ENCODE measurements at regions not wholly inside any gene's neighbourhood (a gene's known extent, or its start where the extent isn't known, plus 50 kb on each side); places are given as distances from the start of the nearest gene placed in this dataset.

DNA sequence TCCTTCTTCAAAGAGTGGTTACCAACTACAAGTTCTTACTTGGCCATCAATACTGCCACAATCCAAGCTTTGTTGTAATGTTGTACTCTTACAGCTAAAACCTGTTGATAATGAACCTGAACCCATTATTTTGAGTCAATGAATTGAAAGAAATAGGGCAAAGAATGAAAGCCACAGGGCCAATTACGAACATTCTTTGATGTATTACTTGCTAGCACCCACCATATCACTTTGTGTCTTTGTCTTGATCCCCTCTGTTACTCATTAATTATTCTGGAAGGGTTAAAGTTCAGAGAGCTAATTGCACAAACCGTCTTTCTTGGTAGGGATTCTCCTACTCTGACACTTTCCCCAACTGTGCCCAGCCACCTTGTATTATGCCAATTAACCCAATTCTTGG is 53.2 kb upstream of the TFEC start:
- no peak overlapping the region for H3K4me3 Mint-ChIP-seq
- no peaks in the 10 kb centered on the region for H3K36me3 Mint-ChIP-seq (ENCODE audit: low read depth)
- no peak overlapping the region for H3K27ac Mint-ChIP-seq
- H3K27me3 Mint-ChIP-seq = no peaks in the 10 kb centered on the region
- H3K4me1 Mint-ChIP-seq (ENCODE audit: low read depth) = no peaks in the 10 kb centered on the region
- no peak for DNase-seq
- no peaks in the 10 kb centered on the region for H3K9me3 Mint-ChIP-seq

DNA sequence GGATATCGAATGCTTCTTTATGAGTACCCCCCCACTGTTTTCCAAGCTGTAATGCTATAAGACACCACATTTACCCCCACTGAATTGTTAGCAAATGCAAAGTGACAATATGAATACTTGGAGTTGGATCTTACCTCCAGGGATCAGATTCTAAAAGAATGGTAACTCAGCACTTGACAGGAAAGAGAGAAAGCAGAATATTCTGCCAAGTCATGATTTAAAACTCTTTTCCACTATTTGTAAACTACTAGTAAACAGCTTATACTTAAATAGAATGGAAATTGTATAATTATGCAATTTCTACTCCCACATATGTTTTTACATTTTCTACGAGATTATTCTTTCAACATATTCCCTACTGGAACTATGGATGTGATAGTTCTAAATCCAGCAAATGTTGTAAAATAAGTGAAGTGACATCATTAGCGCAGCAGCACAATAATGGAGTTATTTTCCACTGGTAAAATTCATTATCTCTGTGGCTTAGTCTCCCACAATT is 56.0 kb upstream of the TFEC start:
- DNase-seq = no peak
- Mint-ChIP-seq H3K36me3 (ENCODE audit: low read depth) (no peaks in the 10 kb centered on the region), H3K4me3 (no peak overlapping the region), H3K9me3 (no peaks in the 10 kb centered on the region), H3K27ac (no peak overlapping the region), H3K27me3 (no peaks in the 10 kb centered on the region), H3K4me1 (ENCODE audit: low read depth) (no peaks in the 10 kb centered on the region)

DNA sequence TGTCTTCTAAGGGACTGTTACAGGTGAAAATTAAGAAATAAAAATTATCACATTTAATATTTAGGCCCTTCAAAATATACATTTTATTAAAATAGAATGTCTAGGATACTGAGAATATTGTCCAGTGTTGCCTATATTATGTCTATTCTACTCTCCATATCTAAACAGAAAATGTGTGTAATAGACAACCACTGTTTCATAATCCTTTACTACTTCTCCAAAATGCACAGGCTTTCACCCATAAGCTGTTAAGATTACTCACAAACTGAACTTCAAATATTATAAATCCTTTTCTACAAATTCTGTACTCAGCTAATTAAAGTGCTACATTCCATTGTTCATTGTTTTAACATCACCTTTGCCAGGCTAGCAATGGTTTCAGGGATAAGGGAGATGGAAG is 56.7 kb upstream of the TFEC start:
- Mint-ChIP-seq H3K27ac (no peak overlapping the region), H3K9me3 (no peaks in the 10 kb centered on the region), H3K4me3 (no peak overlapping the region)

DNA sequence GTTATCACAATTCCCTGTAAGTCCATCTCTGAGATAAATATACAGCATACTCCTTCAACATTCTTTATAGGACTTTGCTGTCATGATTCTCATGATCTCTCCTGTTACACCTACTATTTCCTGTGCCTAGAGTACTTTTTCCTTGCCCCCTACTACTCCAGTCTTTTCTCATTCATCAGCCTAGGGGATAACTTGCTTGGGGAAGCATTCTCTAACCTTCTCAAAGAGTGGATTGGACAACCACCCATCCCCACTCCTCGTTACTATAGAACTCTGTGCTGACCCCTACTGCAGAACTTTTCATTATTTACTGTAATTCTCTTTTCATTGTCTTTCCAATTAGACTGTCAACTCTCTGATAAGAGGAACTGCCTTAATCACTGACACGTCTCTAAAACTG is 57.4 kb upstream of the TFEC start:
- Mint-ChIP-seq H3K9me3 (no peaks in the 10 kb centered on the region), H3K4me3 (no peak overlapping the region), H3K27me3 (no peaks in the 10 kb centered on the region), H3K4me1 (ENCODE audit: low read depth) (no peaks in the 10 kb centered on the region), H3K27ac (no peak overlapping the region), H3K36me3 (ENCODE audit: low read depth) (no peaks in the 10 kb centered on the region)
- DNase-seq = no peak

More for the DNA sequence above, 56.7 kb upstream of the TFEC start:
- Mint-ChIP-seq H3K4me1 (ENCODE audit: low read depth) (no peaks in the 10 kb centered on the region), H3K36me3 (ENCODE audit: low read depth) (no peaks in the 10 kb centered on the region), H3K27me3 (no peaks in the 10 kb centered on the region)
- DNase-seq = no peak

DNA sequence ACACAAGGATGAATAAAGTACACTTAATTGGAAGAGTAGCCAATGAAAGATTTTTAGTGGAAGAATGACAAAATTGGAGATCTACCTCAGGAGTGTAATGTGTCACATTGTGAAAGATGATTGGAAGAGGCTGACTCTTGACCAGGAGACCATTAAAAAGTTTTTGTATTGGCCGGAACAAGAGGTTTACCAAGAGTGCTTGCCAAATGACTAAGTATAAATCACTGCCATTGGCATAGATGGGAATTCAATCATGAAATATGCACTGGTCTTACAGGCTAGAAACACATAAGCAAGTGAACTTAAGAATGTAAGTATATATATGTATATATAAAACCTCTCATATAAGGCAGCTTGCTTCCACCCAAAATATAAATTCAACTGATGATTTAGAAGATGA is 58.7 kb upstream of the TFEC start:
- Mint-ChIP-seq H3K27me3 (no peaks in the 10 kb centered on the region), H3K9me3 (no peaks in the 10 kb centered on the region), H3K36me3 (ENCODE audit: low read depth) (no peaks in the 10 kb centered on the region), H3K4me3 (no peak overlapping the region), H3K27ac (no peak overlapping the region), H3K4me1 (ENCODE audit: low read depth) (no peaks in the 10 kb centered on the region)
- DNase-seq = no peak

- no peak for DNase-seq
- no peak overlapping the region for H3K4me3 Mint-ChIP-seq
- no peaks in the 10 kb centered on the region for H3K27me3 Mint-ChIP-seq
- no peaks in the 10 kb centered on the region for H3K36me3 Mint-ChIP-seq (ENCODE audit: low read depth)
- H3K27ac Mint-ChIP-seq = no peak overlapping the region
- H3K4me1 Mint-ChIP-seq (ENCODE audit: low read depth) = no peaks in the 10 kb centered on the region
- no peaks in the 10 kb centered on the region for H3K9me3 Mint-ChIP-seq
These were observed 63.1 kb upstream of the TFEC start for GRCh38 chr7:116093516-116094301.

GRCh38 chr7:116095396-116095795 is 64.8 kb upstream of the TFEC start:
- Mint-ChIP-seq H3K27me3 (peaks cover 3% of the 10 kb centered on the region), H3K9me3 (no peaks in the 10 kb centered on the region), H3K4me3 (no peak overlapping the region), H3K4me1 (ENCODE audit: low read depth) (no peaks in the 10 kb centered on the region), H3K36me3 (ENCODE audit: low read depth) (no peaks in the 10 kb centered on the region), H3K27ac (no peak overlapping the region)
- DNase-seq = no peak

DNA sequence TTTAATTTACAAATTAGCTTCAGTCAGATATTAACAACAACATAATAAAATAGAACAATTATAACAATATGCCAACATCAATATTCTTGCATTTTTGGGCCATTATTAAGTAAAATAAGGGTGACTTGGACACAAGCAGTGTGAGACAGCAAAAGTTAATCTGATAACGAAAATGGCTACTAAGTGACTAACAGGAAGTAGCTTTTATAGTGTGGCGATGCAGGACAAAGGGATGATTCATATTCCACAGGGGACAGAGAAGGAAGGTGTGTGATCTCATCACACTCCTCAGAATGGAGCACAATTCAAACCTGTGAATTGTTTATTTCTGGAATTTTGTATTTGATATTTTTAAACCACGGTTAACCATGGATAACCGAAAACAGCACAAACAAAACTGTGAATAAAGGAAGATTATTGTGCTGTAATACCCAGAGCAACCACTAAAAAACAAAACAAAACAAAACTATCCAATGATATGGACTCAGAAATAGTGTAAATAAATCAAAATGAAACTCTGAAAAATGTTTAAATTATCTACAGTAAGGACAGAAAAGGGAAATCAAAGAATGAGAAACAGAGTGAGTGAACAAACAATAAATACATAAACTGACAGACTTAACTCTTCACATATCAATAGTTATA is 66.9 kb upstream of the TFEC start:
- Mint-ChIP-seq H3K27ac (no peak overlapping the region), H3K9me3 (no peaks in the 10 kb centered on the region), H3K36me3 (ENCODE audit: low read depth) (no peaks in the 10 kb centered on the region), H3K4me1 (ENCODE audit: low read depth) (no peaks in the 10 kb centered on the region), H3K27me3 (peaks cover 7% of the 10 kb centered on the region), H3K4me3 (no peak overlapping the region)
- no peak for DNase-seq

DNA sequence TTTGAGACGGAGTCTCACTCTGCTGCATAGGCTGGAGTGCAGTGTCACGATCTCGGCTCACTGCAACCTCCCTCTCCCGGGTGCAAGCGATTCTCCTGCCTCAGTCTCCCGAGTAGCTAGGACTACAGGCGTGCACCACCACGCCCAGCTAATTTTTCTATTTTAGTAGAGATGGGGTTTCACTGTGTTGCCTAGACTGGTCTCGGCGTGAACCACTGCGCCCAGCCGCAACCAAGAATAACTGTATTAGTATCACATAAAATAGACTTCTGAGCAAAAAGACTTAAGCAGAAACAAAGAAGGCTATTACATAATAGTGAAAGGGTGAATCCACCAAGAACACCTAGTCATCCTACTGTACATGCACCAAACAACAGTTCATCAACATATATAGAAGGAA is 67.6 kb upstream of the TFEC start:
- H3K27me3 Mint-ChIP-seq = peaks cover 7% of the 10 kb centered on the region
- no peak overlapping the region for H3K27ac Mint-ChIP-seq
- no peaks in the 10 kb centered on the region for H3K9me3 Mint-ChIP-seq
- H3K4me1 Mint-ChIP-seq (ENCODE audit: low read depth) = no peaks in the 10 kb centered on the region
- no peak overlapping the region for H3K4me3 Mint-ChIP-seq
- H3K36me3 Mint-ChIP-seq (ENCODE audit: low read depth) = no peaks in the 10 kb centered on the region
- no peak for DNase-seq

- peaks cover 7% of the 10 kb centered on the region for H3K27me3 Mint-ChIP-seq
- no peaks in the 10 kb centered on the region for H3K9me3 Mint-ChIP-seq
- H3K27ac Mint-ChIP-seq = no peak overlapping the region
- no peaks in the 10 kb centered on the region for H3K36me3 Mint-ChIP-seq (ENCODE audit: low read depth)
- H3K4me3 Mint-ChIP-seq = no peak overlapping the region
- no peaks in the 10 kb centered on the region for H3K4me1 Mint-ChIP-seq (ENCODE audit: low read depth)
- no peak for DNase-seq
These were observed 70.1 kb upstream of the TFEC start for GRCh38 chr7:116100626-116101025.

GRCh38 chr7:116101704-116102103 is 71.1 kb upstream of the TFEC start:
- no peak for DNase-seq

GRCh38 chr7:116111475-116111874 is 80.9 kb upstream of the TFEC start:
- Mint-ChIP-seq H3K36me3 (ENCODE audit: low read depth) (no peaks in the 10 kb centered on the region), H3K9me3 (no peaks in the 10 kb centered on the region), H3K27ac (no peak overlapping the region), H3K27me3 (peaks cover 15% of the 10 kb centered on the region), H3K4me1 (ENCODE audit: low read depth) (no peaks in the 10 kb centered on the region), H3K4me3 (no peak overlapping the region)
- no peak for DNase-seq

More at GRCh38 chr7:116101704-116102103, 71.1 kb upstream of the TFEC start:
- peaks cover 7% of the 10 kb centered on the region for H3K27me3 Mint-ChIP-seq
- no peaks in the 10 kb centered on the region for H3K36me3 Mint-ChIP-seq (ENCODE audit: low read depth)
- no peak overlapping the region for H3K4me3 Mint-ChIP-seq
- no peak overlapping the region for H3K27ac Mint-ChIP-seq
- no peaks in the 10 kb centered on the region for H3K4me1 Mint-ChIP-seq (ENCODE audit: low read depth)
- H3K9me3 Mint-ChIP-seq = no peaks in the 10 kb centered on the region

DNA sequence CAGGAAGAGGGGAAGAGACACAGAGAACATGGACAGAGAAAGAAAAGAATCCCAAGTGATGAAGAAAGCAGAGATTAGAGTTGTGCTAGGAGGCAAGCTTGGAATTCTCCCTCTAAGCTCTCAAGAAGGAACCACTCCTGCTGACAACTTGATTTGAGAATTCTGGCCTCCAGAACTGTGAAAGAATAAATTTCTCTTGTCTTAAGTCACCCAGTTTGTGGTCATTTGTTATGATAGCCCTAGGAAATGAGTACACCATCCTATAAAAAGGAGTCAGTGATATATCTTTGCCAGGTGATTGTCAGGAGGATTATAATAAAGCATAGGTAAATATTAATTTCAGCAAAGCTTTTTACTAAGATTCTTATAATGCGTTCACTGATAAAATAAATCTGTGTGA is 82.7 kb upstream of the TFEC start:
- Mint-ChIP-seq H3K4me3 (no peak overlapping the region), H3K9me3 (no peaks in the 10 kb centered on the region), H3K27me3 (peaks cover 27% of the 10 kb centered on the region), H3K4me1 (ENCODE audit: low read depth) (no peaks in the 10 kb centered on the region), H3K27ac (no peak overlapping the region), H3K36me3 (ENCODE audit: low read depth) (no peaks in the 10 kb centered on the region)
- no peak for DNase-seq

GRCh38 chr7:116120839-116121238 is 89.5 kb upstream of the TES start:
- H3K27me3 Mint-ChIP-seq = peaks cover 26% of the 10 kb centered on the region
- no peak for DNase-seq
- no peak overlapping the region for H3K4me3 Mint-ChIP-seq
- no peak overlapping the region for H3K27ac Mint-ChIP-seq
- H3K4me1 Mint-ChIP-seq (ENCODE audit: low read depth) = no peaks in the 10 kb centered on the region
- H3K36me3 Mint-ChIP-seq (ENCODE audit: low read depth) = no peaks in the 10 kb centered on the region
- no peaks in the 10 kb centered on the region for H3K9me3 Mint-ChIP-seq

DNA sequence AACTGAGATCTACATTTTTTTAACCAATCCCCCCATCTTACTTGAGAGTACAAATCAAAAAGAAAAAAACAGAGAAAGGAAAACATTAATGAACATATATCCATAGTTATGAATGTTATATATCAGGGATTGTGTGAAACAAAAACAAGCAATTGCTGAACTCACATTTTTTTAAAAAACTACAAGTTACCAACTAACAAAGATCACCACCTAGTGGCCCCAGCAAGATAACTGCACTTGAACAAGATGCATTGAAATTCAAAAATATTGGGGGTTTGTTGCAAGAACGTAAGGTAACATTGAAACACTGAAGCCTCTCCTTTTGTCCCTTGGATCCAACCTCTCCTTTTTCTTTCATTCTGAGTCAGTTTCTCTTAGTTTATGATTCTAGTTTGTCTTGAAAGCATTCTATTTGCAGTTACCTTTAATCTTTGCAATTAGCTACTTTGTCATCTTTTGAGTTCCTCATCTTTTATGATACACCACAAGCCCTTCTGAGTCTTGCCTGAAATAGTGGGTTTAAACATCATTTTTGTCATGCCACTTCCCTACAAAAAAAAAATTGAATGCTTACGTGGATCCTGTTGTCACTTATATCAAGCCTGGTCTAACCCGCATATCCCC is 87.3 kb upstream of the TES start:
- Mint-ChIP-seq H3K36me3 (ENCODE audit: low read depth) (no peaks in the 10 kb centered on the region), H3K27me3 (peaks cover 12% of the 10 kb centered on the region), H3K4me1 (ENCODE audit: low read depth) (no peaks in the 10 kb centered on the region), H3K27ac (no peak overlapping the region), H3K9me3 (peaks cover 2% of the 10 kb centered on the region), H3K4me3 (no peak overlapping the region)
- DNase-seq = no peak
